ENCODE measurements at regions not wholly inside any gene's neighbourhood (a gene's known extent, or its start where the extent isn't known, plus 50 kb on each side); places are given as distances from the start of the nearest gene placed in this dataset.

DNA sequence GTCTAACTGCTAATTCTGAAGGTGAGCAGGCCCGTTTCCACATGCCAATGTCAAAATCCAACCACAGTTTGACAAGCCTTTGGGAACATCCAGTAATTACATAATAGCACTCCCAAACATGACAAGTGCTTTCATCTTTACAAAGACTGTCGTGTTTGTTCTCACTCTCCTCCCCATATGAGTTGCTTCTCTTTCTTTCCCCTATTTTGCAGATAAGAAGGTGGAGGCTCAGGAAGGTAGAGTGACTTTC, 55.9 kb upstream of the CD44 start:
- intact Hi-C loops (cut with micrococcal nuclease): loop anchor here (1.0 to 2.0 kb wide), 7 partner anchors 16 to 310 kb away; no protein-coding TSS in a partner anchor
- no peak for DNase-seq (ENCODE audit: low spot score)
- no peaks in the 10 kb centered on the region for H3K27me3 Mint-ChIP-seq (ENCODE audit: low read depth)
- H3K4me1 Mint-ChIP-seq (ENCODE audit: low read depth): peaks cover 81% of the 10 kb centered on the region
- H3K36me3 Mint-ChIP-seq (ENCODE audit: low read depth): no peaks in the 10 kb centered on the region
- no peak overlapping the region for H3K4me3 Mint-ChIP-seq (ENCODE audit: low read depth)
- no peaks in the 10 kb centered on the region for H3K9me3 Mint-ChIP-seq
- peak overlapping the region; percentile 69 for H3K27ac Mint-ChIP-seq

DNA sequence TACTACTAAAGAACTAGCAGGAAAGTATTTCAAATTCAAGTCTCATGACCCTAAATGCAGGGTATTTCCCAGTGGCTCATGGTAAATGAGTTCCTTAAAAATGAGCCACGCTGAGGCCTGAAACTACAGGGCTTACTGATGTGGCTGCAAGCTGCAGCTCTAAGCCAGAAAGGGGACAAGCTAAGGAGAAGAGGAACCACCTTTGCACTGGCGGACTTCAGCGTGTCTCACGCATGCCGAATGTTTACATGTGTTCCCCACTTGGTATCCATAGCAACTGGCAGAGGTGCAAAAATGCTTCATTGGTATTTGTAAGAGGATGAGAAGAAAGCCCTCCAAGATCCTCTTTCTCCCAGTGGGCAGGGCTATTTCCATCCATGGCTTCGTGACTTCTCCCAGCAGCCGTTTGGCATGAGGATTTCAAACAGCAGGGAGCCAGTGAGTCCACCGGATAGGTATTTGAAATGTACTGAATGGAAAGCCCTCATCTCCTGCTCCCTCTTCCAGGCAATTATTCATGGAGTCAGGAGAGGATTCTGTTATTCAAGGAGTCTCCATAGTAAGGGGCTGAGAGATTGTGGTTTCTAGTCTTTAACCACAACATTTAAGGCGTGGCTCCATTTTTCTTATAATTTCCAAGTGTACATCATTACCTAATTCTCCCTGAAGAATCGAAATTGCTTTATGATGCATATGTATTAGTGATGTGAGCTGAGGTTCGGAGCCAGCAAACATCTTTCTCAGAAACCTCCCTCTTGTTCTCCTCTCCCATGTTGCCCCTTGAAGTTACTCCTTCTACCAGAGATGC, 55.3 kb upstream of the CD44 start:
- peak overlapping the region; percentile 69 for H3K27ac Mint-ChIP-seq
- no peaks in the 10 kb centered on the region for H3K9me3 Mint-ChIP-seq
- H3K36me3 Mint-ChIP-seq (ENCODE audit: low read depth): no peaks in the 10 kb centered on the region
- H3K27me3 Mint-ChIP-seq (ENCODE audit: low read depth): no peaks in the 10 kb centered on the region
- DNase-seq (ENCODE audit: low spot score): peak; percentile 62
- no peak overlapping the region for H3K4me3 Mint-ChIP-seq (ENCODE audit: low read depth)
- intact Hi-C loops (cut with micrococcal nuclease): loop anchor here (1.0 to 2.0 kb wide), 7 partner anchors 17 to 309 kb away; no protein-coding TSS in a partner anchor
- H3K4me1 Mint-ChIP-seq (ENCODE audit: low read depth): peaks cover 81% of the 10 kb centered on the region

DNA sequence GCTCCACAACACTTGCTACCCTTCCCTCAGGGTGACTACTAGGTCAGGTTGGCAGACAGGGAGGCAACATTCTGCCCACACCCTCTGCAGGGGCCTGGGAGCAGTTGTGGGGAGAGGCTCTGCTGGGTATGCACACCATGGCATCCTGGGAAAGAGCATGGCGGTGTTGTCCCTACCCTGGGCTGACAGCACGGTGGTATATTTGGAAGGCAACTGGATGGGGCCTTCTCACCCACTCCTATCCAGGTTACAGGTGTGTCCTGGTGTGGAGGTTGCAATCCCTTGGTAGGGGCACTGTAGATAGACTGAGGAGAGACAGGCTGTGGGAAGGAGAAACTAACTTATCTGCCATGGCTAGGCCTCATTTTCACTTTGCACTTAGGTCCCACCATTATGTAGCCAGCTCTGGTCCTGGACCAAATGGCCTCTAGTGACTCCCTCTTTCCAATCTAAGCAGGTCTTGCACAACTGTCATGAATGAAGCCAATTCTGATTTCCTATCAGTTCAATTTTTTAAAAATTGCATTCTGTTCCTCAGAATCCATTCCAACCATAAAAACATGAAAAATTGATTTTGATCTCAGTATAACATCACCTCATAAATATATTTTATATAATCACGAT, 54.0 kb upstream of the CD44 start:
- Mint-ChIP-seq H3K27ac (no peak overlapping the region), H3K36me3 (ENCODE audit: low read depth) (no peaks in the 10 kb centered on the region), H3K9me3 (no peaks in the 10 kb centered on the region), H3K4me3 (ENCODE audit: low read depth) (no peak overlapping the region), H3K27me3 (ENCODE audit: low read depth) (no peaks in the 10 kb centered on the region), H3K4me1 (ENCODE audit: low read depth) (peaks cover 70% of the 10 kb centered on the region)
- intact Hi-C loops (cut with micrococcal nuclease): no loop called here
- DNase-seq (ENCODE audit: low spot score): no peak

DNA sequence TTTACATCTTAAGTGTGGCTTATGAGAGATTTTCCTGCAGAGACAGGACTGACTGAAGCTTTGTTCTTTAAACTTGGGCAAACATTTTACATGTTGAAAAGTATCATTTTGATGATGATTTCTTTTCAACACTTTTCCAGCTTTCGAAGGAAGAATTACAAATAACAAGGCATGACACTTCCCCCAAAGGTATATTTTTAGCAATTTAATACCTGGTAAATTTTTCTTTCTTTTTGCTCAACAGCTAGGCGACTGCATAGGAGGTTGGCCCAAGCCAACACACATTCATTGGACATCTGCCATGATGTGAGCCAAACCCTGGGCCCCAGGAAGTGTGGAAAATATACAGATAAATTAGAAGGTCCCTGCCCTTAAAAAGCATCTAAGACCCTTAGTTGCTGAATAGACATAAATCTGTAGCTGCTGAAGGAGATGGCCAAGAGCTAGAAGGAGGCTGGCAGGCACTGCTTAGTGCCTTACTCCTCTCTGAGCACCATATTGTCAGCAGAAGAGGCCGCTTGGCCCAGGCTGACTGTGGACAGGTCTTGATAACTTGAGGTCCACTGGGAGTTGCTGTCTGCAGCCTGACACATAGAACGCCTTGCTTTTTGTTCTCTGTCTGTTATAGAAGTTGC, 53.3 kb upstream of the CD44 start:
- no peak overlapping the region for H3K27ac Mint-ChIP-seq
- H3K4me1 Mint-ChIP-seq (ENCODE audit: low read depth): peaks cover 66% of the 10 kb centered on the region
- no peaks in the 10 kb centered on the region for H3K27me3 Mint-ChIP-seq (ENCODE audit: low read depth)
- no peak overlapping the region for H3K4me3 Mint-ChIP-seq (ENCODE audit: low read depth)
- intact Hi-C loops (cut with micrococcal nuclease): no loop called here
- H3K36me3 Mint-ChIP-seq (ENCODE audit: low read depth): no peaks in the 10 kb centered on the region
- DNase-seq (ENCODE audit: low spot score): no peak
- no peaks in the 10 kb centered on the region for H3K9me3 Mint-ChIP-seq

DNA sequence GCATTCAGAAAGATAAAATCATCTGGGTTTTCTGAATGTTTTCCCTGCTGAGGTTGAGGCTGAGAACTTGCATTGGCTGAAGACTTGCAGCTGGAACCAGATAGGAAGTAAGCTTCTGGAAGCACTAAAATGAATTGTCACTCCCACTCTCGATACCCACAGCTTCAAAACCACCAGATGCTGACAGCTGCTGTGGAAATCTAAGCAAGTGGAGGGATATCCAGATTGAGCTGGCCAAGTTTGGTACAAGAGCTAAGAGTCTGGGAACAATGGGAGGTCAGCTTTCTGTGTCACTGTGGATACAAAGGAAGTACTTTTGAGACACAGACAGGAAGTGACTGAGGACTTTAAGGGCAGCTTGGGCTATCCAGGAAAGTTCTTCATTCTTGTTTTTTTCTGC, 51.3 kb upstream of the CD44 start:
- peaks cover 6% of the 10 kb centered on the region for H3K27me3 Mint-ChIP-seq (ENCODE audit: low read depth)
- intact Hi-C loops (cut with micrococcal nuclease): no loop called here
- H3K4me1 Mint-ChIP-seq (ENCODE audit: low read depth): peaks cover 54% of the 10 kb centered on the region
- H3K27ac Mint-ChIP-seq: peak overlapping the region; percentile 12
- DNase-seq (ENCODE audit: low spot score): no peak
- no peaks in the 10 kb centered on the region for H3K36me3 Mint-ChIP-seq (ENCODE audit: low read depth)
- H3K4me3 Mint-ChIP-seq (ENCODE audit: low read depth): no peak overlapping the region
- no peaks in the 10 kb centered on the region for H3K9me3 Mint-ChIP-seq

DNA sequence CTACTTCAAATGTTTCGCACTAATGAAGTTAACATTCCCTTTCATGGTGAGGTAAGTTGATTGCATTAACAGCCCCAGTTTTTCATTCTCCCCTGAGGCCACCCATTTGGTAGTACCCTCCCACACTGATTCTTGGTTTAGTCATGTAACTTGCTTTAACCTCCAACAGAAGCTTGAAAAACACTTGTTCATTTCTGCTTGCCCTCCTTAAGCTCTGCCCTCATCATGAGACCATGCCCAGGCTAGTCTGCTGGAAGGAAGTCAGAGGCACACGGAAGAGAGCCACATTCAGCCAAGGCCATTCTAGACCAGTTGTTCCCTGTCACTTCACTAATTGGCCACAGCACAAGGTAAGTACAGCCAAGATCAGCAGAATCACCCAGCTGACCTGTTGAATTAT, 50.7 kb upstream of the CD44 start:
- Mint-ChIP-seq H3K36me3 (ENCODE audit: low read depth) (no peaks in the 10 kb centered on the region), H3K9me3 (no peaks in the 10 kb centered on the region), H3K27ac (peak overlapping the region; percentile 6), H3K4me3 (ENCODE audit: low read depth) (no peak overlapping the region), H3K4me1 (ENCODE audit: low read depth) (peaks cover 48% of the 10 kb centered on the region), H3K27me3 (ENCODE audit: low read depth) (peaks cover 10% of the 10 kb centered on the region)
- intact Hi-C loops (cut with micrococcal nuclease): no loop called here
- no peak for DNase-seq (ENCODE audit: low spot score)

DNA sequence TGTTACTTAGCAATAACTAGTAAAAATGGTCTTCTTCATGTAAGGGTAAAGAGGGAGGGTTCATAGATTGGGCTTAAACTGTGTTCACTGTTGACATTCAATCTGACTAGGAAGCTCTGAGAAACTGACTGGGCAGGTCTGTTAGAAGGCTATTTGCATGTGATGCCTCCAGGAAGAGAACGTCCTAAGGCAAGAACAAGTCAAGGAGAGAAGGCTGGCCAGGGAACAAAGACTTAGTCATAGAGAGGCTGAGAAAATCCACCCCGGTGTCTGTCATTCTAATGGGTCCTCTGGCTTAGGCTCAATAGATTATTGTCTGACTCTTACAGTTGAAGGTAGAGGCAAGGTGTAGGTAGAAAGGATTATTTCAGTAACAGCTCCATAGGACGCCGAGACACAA, 50.3 kb upstream of the CD44 start:
- Mint-ChIP-seq H3K27ac (peak overlapping the region; percentile 6), H3K4me3 (ENCODE audit: low read depth) (no peak overlapping the region)

More for the DNA sequence above, 50.3 kb upstream of the CD44 start:
- Mint-ChIP-seq H3K4me1 (ENCODE audit: low read depth) (peaks cover 43% of the 10 kb centered on the region), H3K27me3 (ENCODE audit: low read depth) (peaks cover 14% of the 10 kb centered on the region), H3K36me3 (ENCODE audit: low read depth) (no peaks in the 10 kb centered on the region), H3K9me3 (no peaks in the 10 kb centered on the region)
- intact Hi-C loops (cut with micrococcal nuclease): no loop called here
- no peak for DNase-seq (ENCODE audit: low spot score)
